PC-3 (cell line): ENCODE measurements at regions not wholly inside any gene's neighbourhood (a gene's known extent, or its start where the extent isn't known, plus 50 kb on each side); places are given as distances from the start of the nearest gene placed in this dataset.

Experiments used
- ATAC-seq: fragments of 200-7000 bp; cut with Tn5 transposase; 2 replicates; pipeline ENCODE4 v1.9.1; 2020; ENCODE audit warnings: mild to moderate bottlenecking, moderate library complexity
- BruUV-seq: library from RNA; stranded (reverse); fragments of 400-500 nt; replicated peaks from 2 replicates; lab custom pipeline; 2021; lab: Mats Ljungman, UMichigan
- CTCF ChIA-PET: fragments of 300-600 bp; sonication (Branson Sonifier 250); formaldehyde crosslinking; loops from one replicate; lab custom pipeline; 2022; ENCODE audit warnings: antibody characterized with exemption; lab: Charles Lee
- POLR2A ChIA-PET: fragments of 300-600 bp; sonication (Branson Sonifier 250); formaldehyde crosslinking; loops from one replicate; lab custom pipeline; 2022; ENCODE audit warnings: antibody characterized with exemption; ENCODE audit not compliant: unreplicated experiment; lab: Charles Lee
- DNase-seq: peaks from one replicate; pipeline ENCODE4 v3.0.0-alpha.2; 2015
- H2AFZ ChIP-seq: fragments of 300-600 bp; sonication (generic); 2 replicates; pipeline ENCODE4 v1.6.0; 2016; ENCODE audit warnings: antibody characterized with exemption, low read length
- H3F3A ChIP-seq: fragments of 300-600 bp; sonication (generic); one replicate; pipeline ENCODE4 v1.6.0; 2017; ENCODE audit warnings: antibody characterized with exemption, low read length, control low read depth, mild to moderate bottlenecking; ENCODE audit not compliant: unreplicated experiment
- H3K27ac ChIP-seq: fragments of 300-600 bp; sonication (generic); 2 replicates; pipeline ENCODE4 v1.5.1; 2016; ENCODE audit warnings: mild to moderate bottlenecking, low read length
- H3K27me3 ChIP-seq: fragments of 300-600 bp; sonication (generic); 2 replicates; pipeline ENCODE4 v1.6.1; 2016; ENCODE audit warnings: low read length, mixed read lengths
- H3K36me3 ChIP-seq: fragments of 300-600 bp; sonication (generic); 2 replicates; pipeline ENCODE4 v1.6.1; 2016; ENCODE audit warnings: low read depth, mixed run types, low read length, mixed read lengths
- H3K4me1 ChIP-seq: fragments of 300-600 bp; sonication (generic); 2 replicates; pipeline ENCODE4 v1.5.1; 2016; ENCODE audit warnings: low read length; ENCODE audit not compliant: insufficient read depth
- H3K4me2 ChIP-seq: fragments of 300-600 bp; sonication (generic); 2 replicates; pipeline ENCODE4 v1.6.0; 2016; ENCODE audit warnings: low read length
- H3K4me3 ChIP-seq: fragments of 300-600 bp; sonication (generic); 2 replicates; pipeline ENCODE4 v1.5.1; 2016; ENCODE audit warnings: mild to moderate bottlenecking, low read length, mixed read lengths
- H3K79me2 ChIP-seq: fragments of 300-600 bp; sonication (generic); 2 replicates; pipeline ENCODE4 v1.6.1; 2017; ENCODE audit warnings: low read length, mixed read lengths
- H3K9ac ChIP-seq: fragments of 300-600 bp; sonication (generic); 2 replicates; pipeline ENCODE4 v1.6.0; 2016; ENCODE audit warnings: mild to moderate bottlenecking, low read length
- H3K9me2 ChIP-seq: fragments of 300-600 bp; sonication (generic); replicated peaks from 2 replicates; pipeline ENCODE4 v1.6.1; 2016; ENCODE audit warnings: mixed run types, low read length, mixed read lengths
- H3K9me3 ChIP-seq: fragments of 300-600 bp; sonication (generic); 2 replicates; pipeline ENCODE4 v1.6.1; 2016; ENCODE audit warnings: low read length, mixed read lengths
- H4K20me1 ChIP-seq: fragments of 300-600 bp; sonication (generic); 2 replicates; pipeline ENCODE4 v1.6.1; 2016; ENCODE audit warnings: low read length, mixed read lengths
- EZH2 ChIP-seq: fragments of 300-600 bp; sonication (generic); IDR thresholded peaks from one replicate; pipeline ENCODE4 v1.6.1; 2017; ENCODE audit warnings: antibody characterized with exemption, mild to moderate bottlenecking, low read length; ENCODE audit not compliant: unreplicated experiment
- EZH2phosphoT487 ChIP-seq: fragments of 300-600 bp; sonication (generic); IDR thresholded peaks from 2 replicates; pipeline ENCODE4 v1.6.1; 2018; ENCODE audit warnings: mild to moderate bottlenecking, antibody characterized with exemption, low read length, borderline replicate concordance
- intact Hi-C: fragments of 100-400 bp; cut with micrococcal nuclease; formaldehyde crosslinking; loops from 2 replicates; pipeline ENCODE4 v1.9.0; 2023
- TF ChIP-seq, protein P1 (sequence below): fragments of 300-600 bp; sonication (generic); conservative IDR thresholded peaks from 2 replicates; pipeline ENCODE4 v1.5.1; 2017; ENCODE audit warnings: antibody characterized with exemption, low read depth, mild to moderate bottlenecking, low read length

DNA sequence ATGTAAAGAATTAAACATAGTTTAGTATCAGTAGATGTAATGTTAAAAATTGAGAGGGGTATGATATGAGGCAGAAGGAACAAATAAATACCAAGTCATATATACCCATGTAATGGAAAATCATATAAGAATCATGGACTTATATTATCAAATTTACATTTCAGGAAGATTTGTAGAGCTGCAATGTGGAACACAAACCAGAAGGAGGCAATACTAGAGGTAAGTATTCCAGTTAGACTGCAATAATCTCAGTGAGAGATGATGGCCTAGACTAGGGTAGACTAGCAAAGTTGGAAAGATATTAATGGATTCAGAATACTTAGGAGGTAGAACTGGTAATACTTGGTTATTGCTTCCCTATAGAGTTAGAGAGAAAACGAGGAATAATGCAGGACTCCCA lies 603.0 kb upstream of the KLHL4 start:
- intact Hi-C loops = no loop called here

DNA sequence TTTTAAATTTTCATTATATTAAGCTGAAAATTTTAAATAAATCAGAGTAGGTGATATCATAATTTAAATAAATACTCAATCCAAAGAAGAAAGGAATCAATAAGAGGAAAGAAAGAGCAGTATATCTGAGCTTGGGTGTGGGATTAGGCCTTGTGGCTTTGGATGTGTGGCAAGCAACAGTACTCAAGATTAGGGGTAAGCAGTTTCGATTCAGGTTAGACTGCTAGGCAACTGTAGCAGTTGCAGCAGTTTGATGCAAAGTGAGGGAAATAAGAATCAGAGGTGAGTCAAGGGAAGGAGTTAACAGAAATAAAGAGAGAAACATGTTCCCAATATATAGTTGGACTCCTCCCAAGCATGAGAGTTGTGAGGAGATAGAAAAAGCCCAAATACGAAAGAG lies 599.6 kb upstream of the KLHL4 start:
- no peaks in the 10 kb centered on the region for H3K79me2 ChIP-seq
- BruUV-seq = no TSS peak
- H3K9me2 ChIP-seq = no peaks in the 10 kb centered on the region
- no peak overlapping the region for H3K9ac ChIP-seq
- H2AFZ ChIP-seq = no peak overlapping the region
- H3K9me3 ChIP-seq = no peaks in the 10 kb centered on the region
- ChIA-PET CTCF (no interaction called here), POLR2A (no interaction called here)
- H3K4me1 ChIP-seq = no peaks in the 10 kb centered on the region
- TF ChIP-seq, protein P1, sequence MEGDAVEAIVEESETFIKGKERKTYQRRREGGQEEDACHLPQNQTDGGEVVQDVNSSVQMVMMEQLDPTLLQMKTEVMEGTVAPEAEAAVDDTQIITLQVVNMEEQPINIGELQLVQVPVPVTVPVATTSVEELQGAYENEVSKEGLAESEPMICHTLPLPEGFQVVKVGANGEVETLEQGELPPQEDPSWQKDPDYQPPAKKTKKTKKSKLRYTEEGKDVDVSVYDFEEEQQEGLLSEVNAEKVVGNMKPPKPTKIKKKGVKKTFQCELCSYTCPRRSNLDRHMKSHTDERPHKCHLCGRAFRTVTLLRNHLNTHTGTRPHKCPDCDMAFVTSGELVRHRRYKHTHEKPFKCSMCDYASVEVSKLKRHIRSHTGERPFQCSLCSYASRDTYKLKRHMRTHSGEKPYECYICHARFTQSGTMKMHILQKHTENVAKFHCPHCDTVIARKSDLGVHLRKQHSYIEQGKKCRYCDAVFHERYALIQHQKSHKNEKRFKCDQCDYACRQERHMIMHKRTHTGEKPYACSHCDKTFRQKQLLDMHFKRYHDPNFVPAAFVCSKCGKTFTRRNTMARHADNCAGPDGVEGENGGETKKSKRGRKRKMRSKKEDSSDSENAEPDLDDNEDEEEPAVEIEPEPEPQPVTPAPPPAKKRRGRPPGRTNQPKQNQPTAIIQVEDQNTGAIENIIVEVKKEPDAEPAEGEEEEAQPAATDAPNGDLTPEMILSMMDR = no peak
- TF ChIP-seq EZH2 (no peak), EZH2phosphoT487 (no peak)
- H4K20me1 ChIP-seq = no peaks in the 10 kb centered on the region
- DNase-seq (no peak), ATAC-seq (no peak)
- no peaks in the 10 kb centered on the region for H3F3A ChIP-seq
- no peak overlapping the region for H3K27ac ChIP-seq
- intact Hi-C loops = no loop called here
- H3K4me3 ChIP-seq = no peak overlapping the region
- no peaks in the 10 kb centered on the region for H3K36me3 ChIP-seq
- no peak overlapping the region for H3K4me2 ChIP-seq
- H3K27me3 ChIP-seq = no peaks in the 10 kb centered on the region

More for the DNA sequence above, 603.0 kb upstream of the KLHL4 start:
- no TSS peak for BruUV-seq
- ATAC-seq (no peak), DNase-seq (no peak)
- Histone ChIP-seq H3K4me3 (no peak overlapping the region), H3K9me3 (no peaks in the 10 kb centered on the region), H3K36me3 (no peaks in the 10 kb centered on the region), H3K4me2 (no peak overlapping the region), H3K79me2 (no peaks in the 10 kb centered on the region), H4K20me1 (no peaks in the 10 kb centered on the region), H3K4me1 (no peaks in the 10 kb centered on the region), H3K27ac (no peak overlapping the region), H3K9ac (no peak overlapping the region), H3K9me2 (no peaks in the 10 kb centered on the region), H3K27me3 (no peaks in the 10 kb centered on the region), H3F3A (no peaks in the 10 kb centered on the region), H2AFZ (no peak overlapping the region)
- TF ChIP-seq EZH2phosphoT487 (no peak), EZH2 (no peak)
- TF ChIP-seq, protein P1 = no peak
- CTCF ChIA-PET = no interaction called here
- POLR2A ChIA-PET = no interaction called here

- intact Hi-C loops = no loop called here
- no TSS peak for BruUV-seq
- H3K27me3 ChIP-seq = no peaks in the 10 kb centered on the region
Observed at GRCh38 chrX:86930419-86930818, 587.2 kb upstream of the KLHL4 start.

More at GRCh38 chrX:86930419-86930818, 587.2 kb upstream of the KLHL4 start:
- TF ChIP-seq, protein P1 = no peak
- no peak for TF ChIP-seq EZH2
- no peak for TF ChIP-seq EZH2phosphoT487
- Histone ChIP-seq H3K9ac (no peak overlapping the region), H4K20me1 (no peaks in the 10 kb centered on the region), H3K4me2 (no peak overlapping the region), H2AFZ (no peak overlapping the region), H3K4me1 (no peaks in the 10 kb centered on the region), H3K79me2 (no peaks in the 10 kb centered on the region), H3K4me3 (no peak overlapping the region), H3K36me3 (no peaks in the 10 kb centered on the region), H3K9me3 (no peaks in the 10 kb centered on the region), H3K27ac (no peak overlapping the region), H3F3A (no peaks in the 10 kb centered on the region), H3K9me2 (no peaks in the 10 kb centered on the region)
- ChIA-PET POLR2A (no interaction called here), CTCF (no interaction called here)
- no peak for ATAC-seq
- DNase-seq = no peak
